NCI-H2107 treated with DMSO at 0.1 percent for 48 hours (cell line): ENCODE measurements at regions not wholly inside any gene's neighbourhood (a gene's known extent, or its start where the extent isn't known, plus 50 kb on each side); places are given as distances from the start of the nearest gene placed in this dataset.

Source experiments
- DNase-seq: peaks from one replicate; lab custom pipeline; 2025; ENCODE audit not compliant: unreplicated experiment; lab: John Stamatoyannopoulos, UW

- DNase-seq: no peak
These were observed 311.4 kb downstream of the CDH26 start for GRCh38 chr20:60269573-60270162.

GRCh38 chr20:60270341-60270740, 312.1 kb downstream of the CDH26 start:
- DNase-seq: no peak

GRCh38 chr20:60271597-60271996, 313.4 kb downstream of the CDH26 start:
- no peak for DNase-seq

DNA sequence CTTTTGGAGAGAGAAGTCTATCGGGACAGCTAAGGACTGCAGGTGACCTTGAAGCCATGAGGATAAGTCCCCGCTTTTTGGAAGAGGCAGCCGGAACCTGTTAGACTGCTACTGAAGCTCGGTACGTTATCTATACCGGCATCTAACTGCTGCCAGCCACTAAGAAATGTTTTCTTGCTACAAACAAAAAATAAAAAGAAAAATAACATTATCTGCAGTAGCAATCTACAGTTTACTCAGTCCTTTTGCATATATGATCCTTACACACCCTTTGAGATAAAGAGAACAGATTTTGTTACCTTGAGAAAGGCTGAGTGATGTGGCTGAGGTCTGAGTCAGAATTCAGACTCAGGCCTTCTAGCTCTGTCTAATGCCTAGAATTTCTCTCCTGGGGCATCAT, 314.6 kb downstream of the CDH26 start:
- no peak for DNase-seq

DNA sequence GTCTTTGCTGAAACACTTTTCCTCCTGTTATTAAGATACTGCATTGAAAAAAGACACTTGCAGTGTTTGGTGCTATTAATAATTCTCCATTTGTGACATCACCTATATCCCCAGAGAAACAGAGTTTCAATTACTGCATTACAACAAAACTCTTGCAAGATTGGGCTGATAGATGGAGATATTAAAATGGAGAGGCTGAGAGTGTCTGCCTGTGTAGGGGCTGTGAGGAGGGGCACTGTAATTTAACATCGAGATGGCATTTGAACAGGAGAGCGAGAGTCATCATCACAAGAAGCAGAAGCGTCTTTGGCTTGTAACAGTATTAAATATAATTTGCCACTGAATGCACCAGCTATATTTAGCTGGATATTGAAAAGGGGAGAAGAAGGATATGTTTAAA, 316.5 kb downstream of the CDH26 start:
- no peak for DNase-seq

DNA sequence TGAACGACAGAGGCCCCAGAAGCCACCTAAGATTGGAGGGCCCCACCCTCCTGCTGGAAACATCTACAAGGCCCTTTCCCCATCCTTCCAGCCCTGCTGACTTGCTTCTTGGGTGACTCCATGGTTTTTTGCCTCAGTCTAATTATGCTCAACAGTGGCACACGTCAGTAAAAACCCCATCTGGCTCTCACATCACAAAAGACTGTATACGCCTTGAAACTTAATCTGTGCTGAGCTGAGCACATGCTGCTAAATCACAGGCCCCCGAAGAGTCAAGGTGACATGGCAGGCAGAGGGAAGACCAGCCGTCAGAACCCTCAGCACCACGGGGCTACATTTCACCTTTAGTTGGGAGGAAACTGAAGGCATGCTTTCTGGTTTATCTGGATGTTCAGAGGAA, 323.1 kb downstream of the CDH26 start:
- DNase-seq: no peak

DNA sequence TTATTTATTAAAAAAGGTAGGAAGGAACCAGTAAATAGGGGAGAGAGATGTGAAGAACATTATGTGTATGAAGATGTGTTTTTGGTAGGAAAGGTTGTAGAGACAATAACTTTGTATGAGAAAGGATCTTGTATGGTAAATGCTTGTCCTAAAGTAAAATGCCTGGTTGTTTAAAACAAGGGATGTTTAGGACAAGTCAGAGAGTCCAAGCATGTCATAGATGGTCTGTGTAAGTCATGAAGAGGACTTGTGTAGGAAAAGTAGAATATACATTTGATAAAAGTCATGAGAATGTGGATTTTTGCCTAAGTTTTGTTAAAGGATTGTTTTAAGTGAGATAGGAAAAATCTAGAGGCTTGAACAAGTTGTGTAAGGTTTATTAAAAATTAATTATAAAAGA, 325.1 kb downstream of the CDH26 start:
- DNase-seq: no peak

- DNase-seq: no peak
These were observed 328.5 kb downstream of the CDH26 start for GRCh38 chr20:60286764-60287163.

DNA sequence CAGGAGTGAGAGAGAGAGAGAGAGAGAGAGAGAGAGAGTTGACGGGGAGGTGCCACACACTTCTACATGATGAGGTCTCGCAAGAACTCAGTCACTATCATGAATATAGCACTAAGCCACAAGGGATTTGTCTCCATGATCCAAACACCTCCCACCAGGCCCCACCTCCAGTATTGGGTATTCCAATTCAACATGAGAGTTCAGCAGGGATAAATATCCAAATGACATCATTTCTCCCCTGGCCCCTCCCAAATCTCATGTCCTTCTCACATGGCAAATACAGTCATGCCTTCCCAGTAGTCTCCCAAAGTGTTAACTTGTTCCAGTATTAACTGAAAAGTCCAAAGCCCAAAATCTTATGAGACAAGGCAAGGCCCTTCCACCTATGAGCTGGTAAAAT, 330.7 kb downstream of the CDH26 start:
- no peak for DNase-seq

DNA sequence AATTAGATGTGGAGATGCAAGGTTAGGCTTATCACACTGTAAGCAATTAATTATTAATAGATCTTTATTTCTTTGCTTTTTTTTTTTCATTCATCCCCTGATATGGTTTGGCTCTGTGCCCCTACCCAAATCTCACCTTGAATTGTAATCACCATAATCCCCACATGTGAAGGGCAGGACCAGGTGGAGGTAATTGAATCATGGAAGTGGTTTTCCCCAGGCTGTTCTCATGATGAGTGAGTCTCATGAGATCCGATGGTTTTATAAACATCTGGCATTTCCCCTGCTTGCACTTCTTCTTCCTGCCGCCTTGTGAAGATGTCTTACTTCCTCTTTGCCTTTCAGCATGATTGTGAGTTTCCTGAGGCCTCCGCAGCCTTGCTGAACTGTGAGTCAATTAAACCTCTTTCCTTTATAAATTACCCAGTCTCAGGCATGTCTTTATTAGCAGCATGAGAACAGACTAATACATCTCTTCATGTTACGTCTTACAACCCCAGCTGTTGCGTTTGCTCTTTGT, 333.8 kb downstream of the CDH26 start:
- DNase-seq: no peak

DNA sequence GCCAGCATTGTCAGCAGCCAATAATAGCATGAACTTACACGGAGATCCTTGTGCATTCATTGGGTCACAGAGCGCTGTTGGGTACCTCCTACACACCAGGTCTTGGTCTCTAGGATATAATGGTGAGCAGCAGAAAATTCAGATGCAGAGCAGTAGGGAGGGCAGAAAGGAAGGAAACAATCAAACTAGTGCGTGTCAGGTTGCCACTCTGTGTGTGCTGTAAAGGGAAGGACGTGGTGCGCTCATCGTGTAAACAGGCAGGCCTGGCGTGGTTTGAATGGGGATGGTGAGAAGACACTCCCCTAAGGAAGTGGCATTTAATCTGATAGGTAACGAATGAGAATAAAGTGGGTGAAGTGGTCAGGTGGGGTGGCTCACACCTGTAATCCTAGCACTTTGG, 336.4 kb downstream of the CDH26 start:
- no peak for DNase-seq

- DNase-seq: no peak
These were observed 337.0 kb downstream of the CDH26 start for GRCh38 chr20:60295214-60295613.

- no peak for DNase-seq
These were observed 339.4 kb downstream of the CDH26 start for GRCh38 chr20:60297649-60298048.

DNA sequence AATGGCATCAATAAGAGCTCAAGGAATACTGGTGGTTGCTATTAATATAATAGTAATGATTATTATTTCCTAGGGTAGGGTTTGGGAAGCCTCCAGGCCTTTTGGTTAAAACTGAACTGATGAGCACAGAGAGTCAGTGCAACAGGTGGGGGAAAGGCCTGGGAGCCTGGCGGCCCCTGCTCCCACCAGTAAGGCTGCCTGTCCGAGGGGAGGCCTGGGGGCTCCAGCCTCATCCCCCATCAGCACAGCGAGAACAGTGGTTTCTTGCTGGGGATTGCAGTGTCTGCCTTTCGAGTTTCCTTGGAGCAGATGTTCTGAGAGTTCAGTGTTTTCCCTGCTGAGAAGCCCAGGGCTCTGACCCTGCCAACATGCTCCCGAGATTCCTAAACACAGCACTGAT, 340.4 kb downstream of the CDH26 start:
- no peak for DNase-seq

GRCh38 chr20:60299951-60300350, 341.7 kb downstream of the CDH26 start:
- DNase-seq: no peak

- no peak for DNase-seq
These were observed 342.2 kb downstream of the CDH26 start for GRCh38 chr20:60300374-60300773.

GRCh38 chr20:60302875-60303274, 344.7 kb downstream of the CDH26 start:
- DNase-seq: no peak

- no peak for DNase-seq
These were observed 345.9 kb downstream of the CDH26 start for GRCh38 chr20:60304026-60304590.

GRCh38 chr20:60304931-60305330, 346.7 kb downstream of the CDH26 start:
- DNase-seq: no peak

DNA sequence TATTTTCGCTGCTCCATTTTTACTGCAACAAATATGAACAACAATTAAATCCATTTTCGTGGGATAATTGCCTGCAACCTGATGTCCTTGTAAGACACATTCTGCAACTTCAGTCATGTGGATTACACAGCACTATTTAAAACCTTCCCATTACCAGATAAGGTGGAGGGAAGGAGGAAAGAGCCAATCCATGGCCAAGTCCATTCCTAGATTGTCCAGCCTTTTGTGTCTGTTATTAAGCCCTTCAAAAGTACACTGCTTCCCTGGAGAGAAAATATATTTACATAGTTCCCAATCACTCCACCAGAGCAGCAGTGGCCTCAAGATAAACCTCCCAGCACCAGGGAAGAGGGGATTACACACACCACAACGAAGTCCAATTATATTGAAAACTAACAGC, 347.9 kb downstream of the CDH26 start:
- DNase-seq: no peak

GRCh38 chr20:60306551-60306950, 348.3 kb downstream of the CDH26 start:
- no peak for DNase-seq

DNA sequence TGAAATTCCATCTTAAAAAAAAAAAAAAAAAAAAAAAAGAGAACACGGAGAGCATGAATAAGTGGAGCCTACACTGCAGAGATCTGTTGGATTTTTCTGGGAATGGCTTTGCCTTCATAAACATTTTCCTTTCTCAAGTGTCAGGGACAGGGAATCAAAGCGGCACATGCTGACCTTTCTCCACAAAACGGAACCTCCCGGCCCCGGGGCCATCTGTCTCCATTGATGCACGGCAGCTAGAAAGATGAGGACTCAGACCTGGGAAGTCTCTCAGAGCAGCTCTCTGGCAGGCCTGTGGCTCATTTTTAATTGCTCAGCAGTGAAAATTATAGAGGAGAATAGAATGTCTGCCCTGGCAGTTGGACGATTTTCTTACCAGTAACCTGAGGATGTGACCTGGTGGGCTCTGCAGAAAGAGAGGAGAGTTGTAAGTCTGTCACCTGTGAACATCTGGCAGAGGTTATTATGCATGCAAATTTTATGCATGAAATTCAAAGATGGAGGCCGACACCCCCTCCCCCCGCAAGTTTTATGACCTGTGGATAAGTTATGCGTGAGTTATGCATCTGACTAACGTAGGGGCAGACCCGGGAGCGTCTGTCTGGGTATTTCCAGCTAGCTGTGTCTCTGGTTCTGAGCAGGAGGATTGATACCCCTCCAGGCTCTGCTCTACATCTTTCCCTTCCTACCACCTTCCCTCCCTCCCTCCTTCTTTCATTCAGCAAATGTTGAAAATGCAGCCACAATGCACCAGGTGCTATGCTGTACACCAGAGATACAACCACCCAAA, 352.5 kb downstream of the CDH26 start:
- no peak for DNase-seq
